22Rv1 (cell line): ENCODE measurements at regions not wholly inside any gene's neighbourhood (a gene's known extent, or its start where the extent isn't known, plus 50 kb on each side); places are given as distances from the start of the nearest gene placed in this dataset.

ENCODE experiments used
- H3K27ac ChIP-seq: fragments of 450-650 bp; 2 replicates; pipeline ENCODE4 v1.5.1; 2017
- CTCF ChIP-seq: fragments of 450-650 bp; IDR thresholded peaks from 2 replicates; pipeline ENCODE4 v1.5.1; 2017; ENCODE audit warnings: mild to moderate bottlenecking
- ZFX ChIP-seq: fragments of 450-650 bp; IDR thresholded peaks from 2 replicates; pipeline ENCODE4 v1.6.1; 2017; ENCODE audit warnings: antibody characterized with exemption, borderline replicate concordance

GRCh38 chr14:87160989-87161388 lies 832.0 kb downstream of the GALC start:
- TF ChIP-seq ZFX (no peak), CTCF (no peak)
- H3K27ac ChIP-seq, result no peak overlapping the region

GRCh38 chr14:87158283-87158682 lies 834.7 kb downstream of the GALC start:
- no peak overlapping the region for H3K27ac ChIP-seq
- TF ChIP-seq CTCF (no peak), ZFX (no peak)

- TF ChIP-seq CTCF, result no peak
- TF ChIP-seq ZFX, result no peak
- no peak overlapping the region for H3K27ac ChIP-seq
These were observed 836.1 kb downstream of the GALC start for GRCh38 chr14:87156878-87157277.

GRCh38 chr14:87155856-87156488 lies 837.0 kb downstream of the GALC start:
- no peak overlapping the region for H3K27ac ChIP-seq
- TF ChIP-seq CTCF (no peak), ZFX (no peak)

GRCh38 chr14:87153901-87154300 lies 839.1 kb downstream of the GALC start:
- no peak overlapping the region for H3K27ac ChIP-seq

GRCh38 chr14:87153391-87153790 lies 839.6 kb downstream of the GALC start:
- no peak overlapping the region for H3K27ac ChIP-seq
- TF ChIP-seq ZFX, result no peak
- TF ChIP-seq CTCF, result no peak

More at GRCh38 chr14:87153901-87154300, 839.1 kb downstream of the GALC start:
- TF ChIP-seq CTCF (no peak), ZFX (no peak)

GRCh38 chr14:87152693-87153092 lies 840.3 kb downstream of the GALC start:
- TF ChIP-seq ZFX, result no peak
- TF ChIP-seq CTCF, result no peak
- H3K27ac ChIP-seq, result no peak overlapping the region
